Stimulated activated CD8-positive, alpha-beta memory T cell treated with anti-CD3 and anti-CD28 coated beads, Interleukin-7, amount 100 ng/mL, for 48 hours (primary cell): ENCODE measurements at regions not wholly inside any gene's neighbourhood (a gene's known extent, or its start where the extent isn't known, plus 50 kb on each side); places are given as distances from the start of the nearest gene placed in this dataset.

ENCODE experiments used
- DNase-seq, 2 donors: peaks; one replicate each; pipeline ENCODE4 v3.0.0-alpha.2; 2020; ENCODE audit warnings: low read depth in 1 of 2; ENCODE audit errors: extremely low read depth in 1 of 2

GRCh38 chr1:58908561-58909560 lies 125.0 kb upstream of the JUN start:
- DNase-seq, result no peak

DNA sequence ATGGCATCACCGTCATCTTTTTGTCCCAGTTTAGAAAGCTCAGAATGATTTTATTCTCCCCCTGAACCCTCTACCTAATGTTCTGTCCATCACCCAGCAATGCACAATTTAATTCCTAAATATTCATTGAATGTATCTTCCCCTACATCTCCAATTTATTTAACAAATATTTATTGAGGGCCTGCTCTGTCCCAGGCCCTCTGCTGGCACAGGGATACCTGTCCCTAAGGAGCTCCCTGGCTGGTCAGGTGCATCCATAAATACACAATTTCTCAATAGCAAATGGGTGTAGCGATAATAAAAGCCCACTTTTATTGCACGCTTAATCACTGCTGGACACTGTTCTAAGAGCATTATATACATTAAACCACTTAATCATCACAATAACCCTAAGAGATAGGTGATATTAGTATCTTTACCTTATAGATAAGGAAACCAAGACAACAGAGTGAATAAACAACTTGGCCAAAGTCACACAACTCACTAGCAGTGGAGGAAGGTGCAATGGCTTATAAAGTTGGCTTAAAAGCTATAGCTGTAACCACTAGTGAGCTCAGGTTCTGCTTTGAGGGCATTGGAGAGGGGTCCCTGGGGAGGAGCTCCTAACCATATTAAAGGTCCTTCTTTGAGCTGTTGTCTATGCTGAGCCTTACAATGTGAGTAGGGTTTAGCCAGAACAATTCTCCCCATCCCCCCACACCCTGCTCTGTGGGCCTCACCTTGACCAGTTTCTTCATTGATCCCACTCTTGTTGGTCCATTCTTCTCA lies 126.3 kb upstream of the JUN start:
- no peak for DNase-seq

GRCh38 chr1:58911841-58912499 lies 128.1 kb upstream of the JUN start:
- DNase-seq, result no peak

DNA sequence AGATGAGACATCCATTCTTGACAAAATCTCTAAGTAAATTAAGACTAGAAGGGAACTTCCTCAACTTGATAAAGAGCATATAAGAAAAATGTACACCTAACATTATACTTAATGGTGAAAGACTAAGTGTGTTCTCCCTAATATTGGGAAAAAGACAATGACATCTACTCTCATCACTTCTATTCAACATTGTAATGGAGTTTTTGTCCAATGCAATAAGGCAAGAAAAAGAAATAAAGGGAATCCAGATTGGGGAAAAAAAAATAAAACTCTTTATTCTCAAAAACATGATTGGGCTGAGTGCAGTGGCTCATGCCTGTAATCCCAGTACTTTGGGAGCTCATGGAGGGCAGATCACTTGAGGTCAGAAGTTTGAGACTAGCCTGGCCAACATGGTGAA lies 131.1 kb upstream of the JUN start:
- no peak for DNase-seq

GRCh38 chr1:58917436-58917835 lies 133.6 kb upstream of the JUN start:
- DNase-seq, result no peak

DNA sequence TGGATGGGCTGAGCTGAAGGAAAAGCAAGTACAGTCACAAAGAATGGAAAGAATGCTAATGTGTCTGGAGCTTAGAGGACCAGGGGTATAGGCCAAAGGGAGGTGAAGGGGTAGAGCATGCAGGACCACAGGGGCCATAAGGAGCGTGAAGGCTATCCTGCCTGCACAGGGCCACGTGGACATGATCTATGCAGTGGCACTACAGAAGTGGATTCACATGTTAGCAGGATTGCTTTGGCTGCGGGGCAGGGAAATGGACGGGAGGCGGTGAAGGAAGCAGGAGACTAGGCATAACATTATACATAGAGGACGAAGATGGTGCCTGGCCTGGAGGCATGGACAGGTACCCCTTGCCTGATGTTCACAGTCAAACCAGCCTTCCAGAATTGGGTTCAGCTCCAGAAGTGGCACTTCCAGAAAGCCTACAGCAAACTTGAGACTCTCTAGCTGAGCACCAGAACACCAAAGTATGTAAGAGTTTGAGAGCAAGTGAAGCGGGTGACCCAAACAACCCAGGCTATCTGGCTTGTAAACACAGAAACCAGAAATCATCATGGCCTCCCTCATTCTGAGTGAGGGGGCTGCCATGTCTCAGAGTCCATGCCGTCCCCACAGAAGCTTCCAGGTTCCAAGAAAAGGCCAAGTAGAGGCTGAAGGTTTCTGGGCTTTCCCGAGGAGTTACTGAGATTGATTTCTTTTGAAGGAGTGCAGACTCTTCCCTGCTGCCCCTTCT lies 135.5 kb upstream of the JUN start:
- DNase-seq, result no peak

- no peak for DNase-seq
These were observed 136.1 kb upstream of the JUN start for GRCh38 chr1:58919959-58920321.

DNA sequence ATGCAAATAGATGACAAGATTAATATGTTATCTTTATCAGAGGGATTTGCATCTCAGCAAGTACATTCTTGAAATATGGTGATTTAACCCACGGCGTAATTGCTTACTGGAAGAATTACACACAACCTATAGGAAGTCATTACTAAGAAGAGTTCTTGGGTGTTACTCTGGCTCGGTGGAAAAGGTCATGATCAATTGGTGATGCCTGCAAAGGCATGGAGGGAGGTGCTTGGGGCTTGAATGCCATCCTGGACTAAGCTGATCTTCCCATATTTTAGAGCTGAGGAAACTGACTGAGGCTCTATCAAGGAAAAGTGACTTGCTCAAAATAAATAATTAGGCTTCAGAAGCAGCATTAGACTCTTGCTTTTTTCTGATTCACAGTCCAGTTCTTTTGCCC lies 137.5 kb upstream of the JUN start:
- DNase-seq, result no peak

DNA sequence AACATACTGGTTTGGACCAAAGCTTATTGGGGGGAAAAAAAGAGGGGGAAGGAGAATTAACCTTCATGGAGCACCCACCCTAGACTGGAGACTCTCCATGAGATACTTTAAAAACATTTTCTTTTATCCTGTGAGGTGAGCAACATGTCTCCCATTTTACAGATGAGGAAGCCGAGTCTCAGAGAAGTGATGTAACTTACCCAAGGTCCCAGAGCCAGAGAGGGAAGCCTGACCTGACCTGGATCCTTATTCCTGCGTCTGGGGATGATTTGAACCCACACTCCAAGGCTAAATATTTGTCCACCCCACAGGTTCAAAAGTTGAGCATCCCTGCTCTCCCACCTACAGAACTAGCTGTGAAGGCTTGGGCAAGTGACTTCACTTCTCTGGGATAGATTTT lies 137.9 kb upstream of the JUN start:
- no peak for DNase-seq

DNA sequence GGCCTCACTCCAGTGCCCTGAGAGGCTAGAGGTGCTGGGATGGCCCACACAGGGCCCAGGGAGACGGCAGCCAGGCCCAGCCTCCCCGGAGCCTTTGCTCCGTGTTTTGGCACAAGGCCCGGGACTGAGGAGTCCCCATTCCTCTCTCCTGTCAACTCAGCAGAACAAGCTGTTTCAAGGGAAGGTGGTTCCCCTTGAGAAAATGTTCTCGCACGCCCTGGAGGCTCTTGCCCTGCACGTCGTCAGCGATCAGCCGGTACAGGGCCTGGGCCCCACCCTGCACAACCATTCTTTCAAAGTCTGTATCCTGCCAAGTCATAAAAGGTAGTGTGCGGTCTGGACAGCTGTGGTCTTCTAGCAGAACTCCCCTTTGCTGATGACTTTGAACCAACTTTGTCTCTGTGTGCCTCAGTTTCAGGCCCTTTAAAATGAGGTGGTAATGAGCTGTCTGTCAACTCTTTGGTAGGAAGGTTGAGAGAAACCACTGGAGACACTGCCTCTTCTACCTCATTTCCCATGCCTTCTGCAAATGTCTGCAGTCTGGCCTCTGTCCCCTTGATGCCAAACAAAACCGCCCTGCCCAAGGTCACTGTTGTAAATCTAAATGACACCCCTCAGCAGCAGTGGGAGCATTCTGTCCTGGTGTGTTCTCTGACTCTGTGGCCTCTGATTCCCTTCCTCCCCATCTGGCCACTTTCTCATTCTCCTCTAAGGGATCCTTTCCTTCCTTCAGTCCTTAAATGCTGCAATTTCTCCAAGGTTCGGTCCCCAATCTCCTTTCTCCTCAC lies 138.6 kb upstream of the JUN start:
- peak; percentile 37 to 55 for DNase-seq

GRCh38 chr1:58923090-58923470 lies 139.2 kb upstream of the JUN start:
- DNase-seq, result no peak

GRCh38 chr1:58924016-58924565 lies 140.2 kb upstream of the JUN start:
- DNase-seq, result no peak

DNA sequence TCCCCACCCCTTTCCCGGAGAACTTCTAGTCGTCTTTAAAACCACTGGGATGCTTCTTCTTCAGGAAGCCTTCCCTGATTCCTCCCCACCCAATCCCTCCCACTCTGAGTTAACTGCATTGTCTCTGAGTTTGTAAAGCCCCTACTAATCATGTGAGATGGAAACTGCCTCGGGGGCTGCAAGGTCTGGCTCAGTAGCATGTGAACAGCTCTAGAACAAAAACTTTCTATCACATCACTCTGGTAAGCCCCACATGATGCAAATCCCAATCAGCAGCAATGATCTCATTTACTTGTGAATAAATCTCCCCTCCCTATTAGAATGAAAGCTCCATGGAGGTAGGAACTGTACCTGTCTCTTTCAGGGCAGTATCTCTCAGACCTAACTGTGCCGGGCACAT lies 141.0 kb upstream of the JUN start:
- DNase-seq, result no peak

DNA sequence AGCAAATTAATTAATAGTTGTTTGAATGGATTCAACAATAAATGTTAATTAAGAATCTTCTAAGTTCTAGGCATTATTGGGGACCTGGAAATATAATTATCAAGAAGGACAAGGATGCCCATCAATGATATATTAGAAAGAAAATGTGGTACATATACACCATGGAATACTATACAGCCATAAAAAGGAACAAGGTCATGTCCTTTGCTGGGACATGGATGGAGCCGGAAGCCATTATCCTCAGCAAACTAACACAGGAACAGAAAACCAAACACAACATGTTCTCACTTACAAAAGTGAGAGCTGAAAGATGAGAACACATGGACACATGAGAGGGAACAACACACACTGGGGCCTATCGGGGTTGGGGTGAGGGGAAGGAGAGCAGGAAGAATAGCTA lies 141.4 kb upstream of the JUN start:
- DNase-seq, result no peak

GRCh38 chr1:58926152-58926551 lies 142.3 kb upstream of the JUN start:
- DNase-seq, result no peak

DNA sequence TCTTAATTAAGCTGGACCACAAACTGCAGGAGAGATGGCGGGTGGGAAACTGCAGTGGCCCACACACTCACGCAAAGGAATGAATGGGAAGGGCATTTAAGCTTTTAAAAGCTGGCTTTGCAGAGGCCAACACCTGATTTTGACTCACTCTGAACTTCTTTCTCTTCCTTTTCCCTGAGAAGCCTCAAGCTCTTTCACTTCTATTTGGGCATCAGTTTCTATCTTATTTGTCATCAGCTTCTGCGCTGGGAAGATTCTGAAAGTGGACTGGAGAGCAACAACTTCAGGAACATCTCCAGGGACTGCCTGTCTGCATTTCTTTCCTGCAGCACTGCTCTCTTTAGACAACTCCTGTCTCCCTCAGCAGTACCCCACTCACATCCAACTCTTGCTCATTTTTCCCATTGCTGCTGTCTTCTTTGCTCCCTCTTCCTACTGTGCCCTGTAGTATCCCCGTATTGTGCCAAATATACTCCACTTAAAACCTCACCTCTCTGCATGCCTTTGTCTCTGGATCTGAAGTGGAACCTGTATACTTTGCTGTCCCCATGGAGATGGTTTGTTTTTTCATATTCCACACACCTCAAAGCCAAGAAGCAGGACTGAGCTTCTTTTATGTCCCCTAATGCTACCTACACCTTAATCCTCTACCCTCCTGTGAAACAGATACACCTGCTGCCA lies 143.3 kb upstream of the JUN start:
- DNase-seq, result no peak

DNA sequence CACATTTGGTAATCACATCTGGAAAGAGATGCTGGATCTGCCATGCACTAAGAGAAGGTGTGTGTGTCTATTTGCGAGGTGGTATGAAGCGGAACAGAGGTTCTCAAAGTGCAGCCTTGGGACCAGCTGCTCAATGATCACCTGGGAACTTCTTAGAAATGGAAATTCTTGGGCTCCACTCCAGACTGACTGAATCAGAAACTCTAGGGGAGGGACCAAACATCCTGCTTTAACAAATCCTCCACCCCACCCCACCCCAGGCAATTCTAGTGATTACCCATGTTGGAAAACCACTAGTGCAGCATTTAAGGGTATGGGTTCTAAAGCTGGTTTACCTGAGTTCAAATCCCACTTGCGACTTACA lies 143.9 kb upstream of the JUN start:
- DNase-seq, result no peak

- no peak for DNase-seq
These were observed 144.7 kb upstream of the JUN start for GRCh38 chr1:58928514-58928913.

DNA sequence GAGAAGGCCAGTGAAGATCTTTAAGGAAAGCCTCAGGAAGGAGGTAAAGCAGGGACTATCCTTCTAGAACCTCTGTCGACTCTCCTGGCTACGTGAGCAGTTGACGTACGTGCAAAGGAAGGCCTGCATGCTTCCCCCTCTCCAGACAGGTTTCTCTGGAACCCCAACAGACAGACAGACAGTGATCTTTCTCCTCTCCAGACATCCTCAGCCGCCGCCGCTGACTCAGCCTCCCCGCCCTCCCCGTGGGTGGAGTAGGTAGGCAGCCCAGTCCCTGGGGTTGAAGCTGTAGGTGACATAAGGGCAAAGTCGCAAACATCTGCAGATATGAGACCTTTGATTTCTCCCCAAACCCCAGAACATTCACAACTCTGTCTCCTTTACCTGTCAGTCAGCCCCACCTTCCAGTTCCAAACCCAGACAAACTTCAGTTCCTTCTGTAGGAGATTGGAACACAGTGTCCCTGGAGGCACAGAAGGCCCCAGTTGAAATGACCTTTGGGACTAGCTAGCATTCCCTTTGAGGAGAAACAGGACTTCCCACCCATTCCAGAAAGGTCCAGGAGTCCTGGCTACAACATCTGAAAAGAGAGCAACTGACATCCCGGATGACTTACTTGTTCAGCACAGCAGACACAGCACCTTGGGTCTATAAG lies 146.0 kb upstream of the JUN start:
- DNase-seq, result peak in 1 of 2 donors; percentile 21
